Neural cell (in vitro differentiated cells): ENCODE measurements at regions not wholly inside any gene's neighbourhood (a gene's known extent, or its start where the extent isn't known, plus 50 kb on each side); places are given as distances from the start of the nearest gene placed in this dataset.

Experiments
- H2AFZ ChIP-seq: fragments of 200-600, 300-800 bp; sonication (generic), shearing (Covaris generic); 2 replicates; pipeline ENCODE4 v1.6.0; 2014; ENCODE audit warnings: low read depth, mild to moderate bottlenecking, antibody characterized with exemption, low read length, moderate library complexity
- H3F3A ChIP-seq: fragments of 200-600 bp; shearing (Covaris generic); 2 replicates; pipeline ENCODE4 v1.6.1; 2016; ENCODE audit warnings: mild to moderate bottlenecking, moderate library complexity, mixed read lengths, antibody characterized with exemption, low read length; ENCODE audit not compliant: insufficient read depth, poor library complexity, severe bottlenecking
- H3K27ac ChIP-seq: fragments of 200-600, 300-800 bp; sonication (generic), shearing (Covaris generic); 2 replicates; pipeline ENCODE4 v1.5.1; 2014; ENCODE audit warnings: mild to moderate bottlenecking, low read length, moderate library complexity
- H3K27me3 ChIP-seq: fragments of 300-800, 200-600 bp; sonication (generic), shearing (Covaris generic); 2 replicates; pipeline ENCODE4 v1.6.0; 2014; ENCODE audit warnings: mild to moderate bottlenecking, low read depth, low read length, moderate library complexity; ENCODE audit not compliant: insufficient read depth
- H3K36me3 ChIP-seq: fragments of 300-800, 200-600 bp; sonication (generic), shearing (Covaris generic); 2 replicates; pipeline ENCODE4 v1.5.1; 2014; ENCODE audit warnings: mild to moderate bottlenecking, antibody characterized with exemption, low read length, moderate library complexity; ENCODE audit not compliant: insufficient read depth
- H3K4me2 ChIP-seq: fragments of 300-800, 200-600 bp; sonication (generic), shearing (Covaris generic); 2 replicates; pipeline ENCODE4 v1.6.0; 2014; ENCODE audit warnings: mild to moderate bottlenecking, low read length
- H3K4me3 ChIP-seq: fragments of 300-800, 200-600 bp; sonication (generic), shearing (Covaris generic); 2 replicates; pipeline ENCODE4 v1.5.1; 2014; ENCODE audit warnings: mild to moderate bottlenecking, low read length, moderate library complexity
- H3K79me2 ChIP-seq: fragments of 200-600 bp; shearing (Covaris generic); replicated peaks from 2 replicates; pipeline ENCODE4 v1.6.0; 2014; ENCODE audit warnings: mild to moderate bottlenecking, low read length, moderate library complexity; ENCODE audit not compliant: insufficient read depth
- H3K9ac ChIP-seq: fragments of 300-800, 200-600 bp; sonication (generic), shearing (Covaris generic); 2 replicates; pipeline ENCODE4 v1.6.1; 2016; ENCODE audit warnings: mild to moderate bottlenecking, low read length, mixed read lengths
- H3K9me2 ChIP-seq: fragments of 200-600 bp; shearing (Covaris generic); 2 replicates; pipeline ENCODE4 v1.6.1; 2016; ENCODE audit warnings: mild to moderate bottlenecking, low read length, mixed read lengths; ENCODE audit not compliant: insufficient read depth
- H3K9me3 ChIP-seq: fragments of 200-600, 300-800 bp; sonication (generic), shearing (Covaris generic); 2 replicates; pipeline ENCODE4 v1.6.1; 2016; ENCODE audit warnings: mild to moderate bottlenecking, mixed run types, low read length, moderate library complexity, mixed read lengths
- H4K20me1 ChIP-seq: fragments of 200-600 bp; shearing (Covaris generic); 2 replicates; pipeline ENCODE4 v1.6.1; 2016; ENCODE audit warnings: mild to moderate bottlenecking, mixed run types; ENCODE audit not compliant: insufficient read depth
- CTCF ChIP-seq: fragments of 450-650 bp; IDR thresholded peaks from 2 replicates; pipeline ENCODE4 v1.5.1; 2014; ENCODE audit warnings: antibody characterized with exemption, mild to moderate bottlenecking, moderate library complexity; ENCODE audit not compliant: poor library complexity, severe bottlenecking
- EP300 ChIP-seq: fragments of 450-650 bp; conservative IDR thresholded peaks from 2 replicates; pipeline ENCODE4 v1.6.1; 2014; ENCODE audit warnings: antibody characterized with exemption, mild to moderate bottlenecking, moderate library complexity; ENCODE audit not compliant: poor library complexity, severe bottlenecking
- EZH2 ChIP-seq: fragments of 200-600, 300-800 bp; shearing (Covaris generic), sonication (generic); IDR thresholded peaks from 2 replicates; pipeline ENCODE4 v1.6.1; 2014; ENCODE audit warnings: antibody characterized with exemption, low read length, borderline replicate concordance, mild to moderate bottlenecking; ENCODE audit not compliant: insufficient read depth, poor library complexity, severe bottlenecking
- MXI1 ChIP-seq: fragments of 450-650 bp; conservative IDR thresholded peaks from 2 replicates; pipeline ENCODE4 v1.6.1; 2014; ENCODE audit warnings: antibody characterized with exemption, mild to moderate bottlenecking; ENCODE audit not compliant: poor library complexity, severe bottlenecking
- POLR2AphosphoS5 ChIP-seq: IDR thresholded peaks from 2 replicates; pipeline ENCODE4 v1.6.1; 2012
- RAD21 ChIP-seq: fragments of 450-650 bp; conservative IDR thresholded peaks from 2 replicates; pipeline ENCODE4 v1.6.1; 2014; ENCODE audit warnings: antibody characterized with exemption, mild to moderate bottlenecking, moderate library complexity
- REST ChIP-seq: IDR thresholded peaks from 2 replicates; pipeline ENCODE4 v1.6.1; 2012; ENCODE audit warnings: borderline replicate concordance
- SMC3 ChIP-seq: fragments of 450-650 bp; conservative IDR thresholded peaks from 2 replicates; pipeline ENCODE4 v1.6.1; 2014; ENCODE audit warnings: antibody characterized with exemption, mild to moderate bottlenecking, moderate library complexity; ENCODE audit not compliant: poor library complexity
- TAF1 ChIP-seq: IDR thresholded peaks from 2 replicates; pipeline ENCODE4 v1.6.1; 2012; ENCODE audit warnings: low read depth

GRCh38 chr19:29873801-29874575 lies 62.2 kb downstream of the CCNE1 start:
- no peak overlapping the region for H3K4me2 ChIP-seq
- H3K4me3 ChIP-seq = peak overlapping the region; percentile 67
- TF ChIP-seq SMC3 (peak; percentile 47), MXI1 (no peak)
- H3F3A ChIP-seq = no peaks in the 10 kb centered on the region
- no peaks in the 10 kb centered on the region for H3K9me2 ChIP-seq
- H3K27me3 ChIP-seq = peaks cover 13% of the 10 kb centered on the region
- H2AFZ ChIP-seq = no peak overlapping the region
- H3K9ac ChIP-seq = no peak overlapping the region
- H3K9me3 ChIP-seq = no peaks in the 10 kb centered on the region
- H3K79me2 ChIP-seq = no peaks in the 10 kb centered on the region
- H3K36me3 ChIP-seq = no peaks in the 10 kb centered on the region
- H3K27ac ChIP-seq = no peak overlapping the region
- H4K20me1 ChIP-seq = no peaks in the 10 kb centered on the region

GRCh38 chr19:29875931-29876330 lies 64.1 kb downstream of the CCNE1 start:
- Histone ChIP-seq H3K4me3 (no peak overlapping the region), H3K9me2 (no peaks in the 10 kb centered on the region), H3K9ac (no peak overlapping the region)

More at GRCh38 chr19:29875931-29876330, 64.1 kb downstream of the CCNE1 start:
- Histone ChIP-seq H3K27me3 (peaks cover 13% of the 10 kb centered on the region), H3F3A (no peaks in the 10 kb centered on the region), H3K4me2 (no peak overlapping the region), H3K27ac (no peak overlapping the region), H3K79me2 (no peaks in the 10 kb centered on the region), H4K20me1 (no peaks in the 10 kb centered on the region), H3K9me3 (no peaks in the 10 kb centered on the region), H3K36me3 (no peaks in the 10 kb centered on the region), H2AFZ (no peak overlapping the region)
- TF ChIP-seq RAD21 = no peak
- TF ChIP-seq TAF1 = no peak
- TF ChIP-seq EP300 = no peak
- no peak for TF ChIP-seq SMC3
- TF ChIP-seq MXI1 = no peak
- TF ChIP-seq CTCF = no peak
- no peak for TF ChIP-seq REST
- no peak for TF ChIP-seq POLR2AphosphoS5
- no peak for TF ChIP-seq EZH2
